ENCODE measurements at regions not wholly inside any gene's neighbourhood (a gene's known extent, or its start where the extent isn't known, plus 50 kb on each side); places are given as distances from the start of the nearest gene placed in this dataset.

GRCh38 chr16:52372313-52372712, 174.6 kb downstream of the TOX3 start:
- Mint-ChIP-seq H3K27me3 (no peaks in the 10 kb centered on the region), H3K4me3 (no peak overlapping the region), H3K4me1 (ENCODE audit: low read depth) (no peaks in the 10 kb centered on the region), H3K27ac (no peak overlapping the region), H3K9me3 (peaks cover 4% of the 10 kb centered on the region), H3K36me3 (ENCODE audit: low read depth) (no peaks in the 10 kb centered on the region)
- H3K4me3 ChIP-seq (ENCODE audit: low read length) = no peak overlapping the region
- peaks cover 4 to 9% of the 10 kb centered on the region in 2 experiments for H3K9me3 ChIP-seq (ENCODE audit: control insufficient read depth in 1 of 2, insufficient read depth in 1 of 2, low read length in 2 of 2)
- H3K4me1 ChIP-seq (ENCODE audit: insufficient read depth, low read length) = no peaks in the 10 kb centered on the region
- no peak overlapping the region for H3K27ac ChIP-seq (ENCODE audit: low read depth in 1 of 2, low read length in 2 of 2)
- CTCF ChIA-PET = no interaction called here
- DNase-seq (no peak), ATAC-seq (ENCODE audit: poor library complexity) (no peak)
- H3K27me3 ChIP-seq (ENCODE audit: control insufficient read depth in 1 of 2, insufficient read depth in 2 of 2, low read length in 2 of 2) = no peaks in the 10 kb centered on the region
- no peak for TF ChIP-seq CTCF (IDR thresholded peaks at IDR 0.05)
- POLR2A ChIA-PET = no interaction called here
- intact Hi-C loops (cut with DNase I, micrococcal nuclease) = no loop called here
- no peaks in the 10 kb centered on the region for H3K36me3 ChIP-seq (ENCODE audit: insufficient read depth, low read length)

- CTCF ChIA-PET = no interaction called here
- H3K9me3 ChIP-seq (ENCODE audit: control insufficient read depth in 1 of 2, insufficient read depth in 1 of 2, low read length in 2 of 2) = peaks cover 0 to 5% of the 10 kb centered on the region in 2 experiments
- no peaks in the 10 kb centered on the region for H3K36me3 Mint-ChIP-seq (ENCODE audit: low read depth)
- H3K27me3 Mint-ChIP-seq = no peaks in the 10 kb centered on the region
- H3K4me1 Mint-ChIP-seq (ENCODE audit: low read depth) = no peaks in the 10 kb centered on the region
- H3K27ac Mint-ChIP-seq = no peak overlapping the region
- POLR2A ChIA-PET = no interaction called here
- peaks cover 5% of the 10 kb centered on the region for H3K9me3 Mint-ChIP-seq
- no peak overlapping the region for H3K27ac ChIP-seq (ENCODE audit: low read depth in 1 of 2, low read length in 2 of 2)
- TF ChIP-seq CTCF (IDR thresholded peaks at IDR 0.05) = no peak
- H3K36me3 ChIP-seq (ENCODE audit: insufficient read depth, low read length) = no peaks in the 10 kb centered on the region
- ATAC-seq (ENCODE audit: poor library complexity) (no peak), DNase-seq (no peak)
- H3K4me3 Mint-ChIP-seq = no peak overlapping the region
- no peaks in the 10 kb centered on the region for H3K27me3 ChIP-seq (ENCODE audit: control insufficient read depth in 1 of 2, insufficient read depth in 2 of 2, low read length in 2 of 2)
- no peaks in the 10 kb centered on the region for H3K4me1 ChIP-seq (ENCODE audit: insufficient read depth, low read length)
- intact Hi-C loops (cut with DNase I, micrococcal nuclease) = no loop called here
- no peak overlapping the region for H3K4me3 ChIP-seq (ENCODE audit: low read length)
Measured at GRCh38 chr16:52368859-52369258, 178.1 kb downstream of the TOX3 start.

GRCh38 chr16:52367821-52368220, 179.1 kb downstream of the TOX3 start:
- H3K9me3 ChIP-seq (ENCODE audit: control insufficient read depth in 1 of 2, insufficient read depth in 1 of 2, low read length in 2 of 2) = no peaks in the 10 kb centered on the region
- H3K9me3 Mint-ChIP-seq = peaks cover 5% of the 10 kb centered on the region
- ChIA-PET CTCF (no interaction called here), POLR2A (no interaction called here)
- H3K4me3 Mint-ChIP-seq = no peak overlapping the region
- intact Hi-C loops (cut with DNase I, micrococcal nuclease) = no loop called here
- no peaks in the 10 kb centered on the region for H3K27me3 ChIP-seq (ENCODE audit: control insufficient read depth in 1 of 2, insufficient read depth in 2 of 2, low read length in 2 of 2)
- H3K27me3 Mint-ChIP-seq = no peaks in the 10 kb centered on the region
- H3K4me1 Mint-ChIP-seq (ENCODE audit: low read depth) = no peaks in the 10 kb centered on the region
- no peaks in the 10 kb centered on the region for H3K4me1 ChIP-seq (ENCODE audit: insufficient read depth, low read length)
- TF ChIP-seq CTCF (IDR thresholded peaks at IDR 0.05) = no peak
- DNase-seq = no peak
- H3K27ac Mint-ChIP-seq = no peak overlapping the region
- no peak overlapping the region for H3K4me3 ChIP-seq (ENCODE audit: low read length)
- H3K27ac ChIP-seq (ENCODE audit: low read depth in 1 of 2, low read length in 2 of 2) = no peak overlapping the region
- ATAC-seq (ENCODE audit: poor library complexity) = no peak
- H3K36me3 ChIP-seq (ENCODE audit: insufficient read depth, low read length) = no peaks in the 10 kb centered on the region
- no peaks in the 10 kb centered on the region for H3K36me3 Mint-ChIP-seq (ENCODE audit: low read depth)
